Thyroid gland (tissue), 4 donors: ENCODE measurements at regions not wholly inside any gene's neighbourhood (a gene's known extent, or its start where the extent isn't known, plus 50 kb on each side); places are given as distances from the start of the nearest gene placed in this dataset.

ENCODE experiments used
- DNase-seq, 2 donors: peaks; one replicate each; pipeline ENCODE4 v3.0.0-alpha.2; 2019
- H3K27ac ChIP-seq, 3 donors: fragments of 200-600 bp; sonication (generic); 1 replicate in 2 of 3; 2 replicates in 1 of 3; pipeline ENCODE4 v1.5.1; 2016 to 2019; ENCODE audit warnings: mild to moderate bottlenecking in 1 of 3, moderate library complexity in 1 of 3
- H3K27me3 ChIP-seq: fragments of 200-600 bp; sonication (generic); one replicate; pipeline ENCODE4 v1.5.1; 2019
- H3K36me3 ChIP-seq, 2 donors: fragments of 200-600 bp; sonication (generic); one replicate each; pipeline ENCODE4 v1.5.1; 2016 to 2019
- H3K4me1 ChIP-seq, 2 donors: fragments of 200-600 bp; sonication (generic); one replicate each; pipeline ENCODE4 v1.5.1; 2017 to 2019
- H3K4me3 ChIP-seq, 3 donors: fragments of 200-600 bp; sonication (generic); replicated peaks in 1 of 3; 1 replicate in 2 of 3; 2 replicates in 1 of 3; pipeline ENCODE4 v1.5.1; 2016; ENCODE audit warnings: mild to moderate bottlenecking in 1 of 3
- H3K9me3 ChIP-seq: fragments of 200-600 bp; sonication (generic); one replicate; pipeline ENCODE4 v1.5.1; 2017
- POLR2A ChIP-seq, 2 donors: fragments of 450-650 bp; IDR thresholded peaks; one replicate each; pipeline ENCODE4 v1.6.1; 2017; ENCODE audit warnings: antibody characterized with exemption in 2 of 2, mild to moderate bottlenecking in 2 of 2, moderate library complexity in 1 of 2
- WGBS, 2 donors: methylation state at CpG; one replicate each; pipeline ENCODE4 v1.1.5; 2017; 5-methylcytosine and 5-hydroxymethylcytosine counted together
- intact Hi-C: fragments of 100-400 bp; cut with DNase I; formaldehyde crosslinking; loops from one replicate; pipeline ENCODE4 v1.15.1; 2023
- TF ChIP-seq, protein P1 (sequence below), 6 experiments: fragments of 200-600 bp in 3 of 6; fragments of 450-650 bp in 3 of 6; sonication (generic) in 3 of 6; IDR thresholded peaks; one replicate each; pipeline ENCODE4 v1.5.1; 2016 to 2019; ENCODE audit warnings: antibody characterized with exemption in 6 of 6, mild to moderate bottlenecking in 2 of 6, inconsistent platforms in 1 of 6, moderate library complexity in 1 of 6

DNA sequence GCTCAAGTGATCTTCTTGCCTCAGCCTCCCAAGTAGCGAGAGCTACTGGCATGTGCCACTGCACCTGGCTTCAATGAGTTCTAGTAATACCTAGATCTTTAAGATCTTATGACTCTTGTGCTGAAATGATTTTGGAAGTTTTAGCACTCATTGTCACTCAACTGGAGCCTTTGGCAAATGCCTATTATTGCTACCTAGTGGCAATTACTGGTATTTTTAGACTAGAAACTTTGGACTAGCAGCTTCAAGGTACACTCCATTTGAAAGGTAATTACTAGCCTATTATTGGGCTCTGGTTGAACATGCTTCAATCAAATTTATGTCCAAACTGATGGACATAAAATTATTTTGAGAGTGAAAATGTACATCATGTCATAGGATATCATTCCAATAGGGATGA, 80.7 kb upstream of the MUCL1 start:
- intact Hi-C loops = no loop called here
- Histone ChIP-seq H3K27me3 (no peaks in the 10 kb centered on the region), H3K27ac (no peak overlapping the region), H3K36me3 (no peaks in the 10 kb centered on the region), H3K4me1 (no peaks in the 10 kb centered on the region), H3K4me3 (no peak overlapping the region), H3K9me3 (no peaks in the 10 kb centered on the region)
- DNase-seq = peak in 1 of 2 donors; percentile 4
- no peak for TF ChIP-seq POLR2A (IDR thresholded peaks at IDR 0.05)
- TF ChIP-seq, protein P1, sequence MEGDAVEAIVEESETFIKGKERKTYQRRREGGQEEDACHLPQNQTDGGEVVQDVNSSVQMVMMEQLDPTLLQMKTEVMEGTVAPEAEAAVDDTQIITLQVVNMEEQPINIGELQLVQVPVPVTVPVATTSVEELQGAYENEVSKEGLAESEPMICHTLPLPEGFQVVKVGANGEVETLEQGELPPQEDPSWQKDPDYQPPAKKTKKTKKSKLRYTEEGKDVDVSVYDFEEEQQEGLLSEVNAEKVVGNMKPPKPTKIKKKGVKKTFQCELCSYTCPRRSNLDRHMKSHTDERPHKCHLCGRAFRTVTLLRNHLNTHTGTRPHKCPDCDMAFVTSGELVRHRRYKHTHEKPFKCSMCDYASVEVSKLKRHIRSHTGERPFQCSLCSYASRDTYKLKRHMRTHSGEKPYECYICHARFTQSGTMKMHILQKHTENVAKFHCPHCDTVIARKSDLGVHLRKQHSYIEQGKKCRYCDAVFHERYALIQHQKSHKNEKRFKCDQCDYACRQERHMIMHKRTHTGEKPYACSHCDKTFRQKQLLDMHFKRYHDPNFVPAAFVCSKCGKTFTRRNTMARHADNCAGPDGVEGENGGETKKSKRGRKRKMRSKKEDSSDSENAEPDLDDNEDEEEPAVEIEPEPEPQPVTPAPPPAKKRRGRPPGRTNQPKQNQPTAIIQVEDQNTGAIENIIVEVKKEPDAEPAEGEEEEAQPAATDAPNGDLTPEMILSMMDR (IDR thresholded peaks at IDR 0.05) = peak in 2 of 6 experiments; percentile 14 to 22
- 67 to 76% methylated on average over 1 of the region's 1 CpG for WGBS, 2 donors

DNA sequence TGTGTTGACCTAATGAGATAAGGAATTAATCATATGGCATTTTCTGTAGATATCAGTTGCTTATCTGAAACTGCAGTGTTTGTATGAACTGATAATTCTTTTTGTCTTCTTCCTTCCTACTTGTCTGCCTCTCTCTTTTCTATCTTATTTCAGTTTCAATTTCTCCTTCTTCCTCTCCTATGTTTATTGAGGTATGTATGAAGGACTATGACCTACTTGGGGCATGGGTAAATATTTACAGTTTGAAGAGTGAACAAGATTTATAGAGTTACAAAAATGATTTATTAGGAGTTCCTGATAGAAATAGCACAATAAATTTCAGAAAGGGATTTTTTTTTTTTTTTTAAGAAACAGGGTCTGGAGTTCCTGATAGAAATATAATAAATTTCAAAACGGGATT, 88.7 kb upstream of the MUCL1 start:
- H3K27ac ChIP-seq = no peak overlapping the region
- WGBS, 2 donors = 55 to 68% methylated on average over 1 of the region's 1 CpG
- intact Hi-C loops = no loop called here

DNA sequence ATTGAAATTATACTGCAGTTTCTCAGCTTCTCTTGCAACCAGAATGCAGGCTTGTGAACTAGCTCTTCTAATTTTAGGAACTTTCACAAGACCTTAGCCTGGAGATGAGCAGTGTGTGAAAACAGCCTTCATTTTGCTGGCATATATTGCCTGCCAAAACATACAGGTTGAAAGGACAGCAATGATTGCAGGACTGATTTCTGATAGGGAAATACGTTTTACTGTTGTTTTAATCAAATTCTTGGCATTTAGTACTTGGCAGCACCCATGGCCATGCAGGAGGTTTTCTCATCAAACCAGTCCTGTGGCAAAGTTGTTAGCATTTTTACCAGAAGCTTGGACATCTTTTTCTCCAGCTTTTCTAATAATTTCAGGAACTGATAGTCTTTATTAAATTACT, 91.9 kb upstream of the MUCL1 start:
- no peaks in the 10 kb centered on the region for H3K9me3 ChIP-seq
- H3K27me3 ChIP-seq = no peaks in the 10 kb centered on the region
- H3K36me3 ChIP-seq = no peaks in the 10 kb centered on the region
- H3K4me3 ChIP-seq = no peak overlapping the region
- WGBS, 2 donors = 13 to 18% methylated on average over 1 of the region's 1 CpG
- intact Hi-C loops = no loop called here
- H3K4me1 ChIP-seq = no peaks in the 10 kb centered on the region
- no peak overlapping the region for H3K27ac ChIP-seq
- TF ChIP-seq POLR2A (IDR thresholded peaks at IDR 0.05) = no peak
- TF ChIP-seq, protein P1 (IDR thresholded peaks at IDR 0.05) = no peak
- DNase-seq = peak in 1 of 2 donors; percentile 23

More for the DNA sequence above, 88.7 kb upstream of the MUCL1 start:
- no peaks in the 10 kb centered on the region for H3K4me1 ChIP-seq
- H3K27me3 ChIP-seq = no peaks in the 10 kb centered on the region
- no peak for DNase-seq
- H3K4me3 ChIP-seq = no peak overlapping the region
- no peaks in the 10 kb centered on the region for H3K9me3 ChIP-seq
- TF ChIP-seq POLR2A (IDR thresholded peaks at IDR 0.05) = no peak
- TF ChIP-seq, protein P1 (IDR thresholded peaks at IDR 0.05) = no peak
- H3K36me3 ChIP-seq = no peaks in the 10 kb centered on the region

DNA sequence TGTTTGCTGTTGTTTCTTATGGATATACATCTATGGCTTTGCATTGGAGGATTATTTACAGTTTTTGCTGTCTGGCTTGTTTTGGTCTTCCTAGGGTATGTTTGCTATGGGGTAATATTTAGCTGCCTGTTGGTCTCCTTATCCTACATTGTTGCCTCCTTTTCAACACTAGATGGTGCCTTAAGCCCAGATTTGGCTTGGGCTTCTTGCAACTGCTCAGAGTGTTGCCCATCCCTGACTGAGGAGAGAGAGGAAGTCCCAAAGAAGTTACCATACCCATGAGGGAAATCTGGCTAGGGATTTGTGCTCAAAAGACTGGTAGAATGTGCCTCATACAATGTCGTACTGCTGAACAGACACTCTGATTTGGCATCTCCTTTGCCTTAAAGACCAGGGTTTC, 94.6 kb upstream of the MUCL1 start:
- Histone ChIP-seq H3K4me3 (no peak overlapping the region), H3K4me1 (no peaks in the 10 kb centered on the region), H3K36me3 (no peaks in the 10 kb centered on the region), H3K9me3 (no peaks in the 10 kb centered on the region), H3K27ac (no peak overlapping the region), H3K27me3 (no peaks in the 10 kb centered on the region)
- WGBS, 2 donors = 45 to 67% methylated on average over 1 of the region's 1 CpG
- intact Hi-C loops = no loop called here
- peak in 1 of 2 donors; percentile 28 for DNase-seq
- TF ChIP-seq, protein P1 (IDR thresholded peaks at IDR 0.05) = peak in 4 of 6 experiments; percentile 35 to 63 (median 55)
- no peak for TF ChIP-seq POLR2A (IDR thresholded peaks at IDR 0.05)

DNA sequence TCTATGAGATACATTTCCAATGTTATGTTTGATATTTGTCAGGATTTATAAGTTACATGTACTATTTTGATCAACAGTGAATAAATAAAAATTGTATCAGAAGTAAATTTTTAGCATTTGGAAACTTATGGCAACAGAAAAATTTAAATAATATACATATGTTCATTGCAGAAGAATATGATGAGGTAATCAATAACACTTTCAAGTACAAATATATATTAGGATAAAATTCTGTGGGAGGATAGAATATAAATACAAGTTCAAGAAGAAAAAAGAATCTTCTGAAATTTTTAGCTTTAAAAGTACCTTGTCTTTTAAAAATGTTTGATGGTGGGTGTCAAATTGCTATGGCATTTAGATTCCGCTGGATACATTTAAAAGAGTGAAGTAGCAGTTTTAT, 102.8 kb upstream of the MUCL1 start:
- H3K4me1 ChIP-seq = no peaks in the 10 kb centered on the region
- intact Hi-C loops = no loop called here
- H3K27ac ChIP-seq = no peak overlapping the region
- H3K36me3 ChIP-seq = no peaks in the 10 kb centered on the region
- TF ChIP-seq POLR2A (IDR thresholded peaks at IDR 0.05) = no peak
- TF ChIP-seq, protein P1 (IDR thresholded peaks at IDR 0.05) = no peak
- no peak overlapping the region for H3K4me3 ChIP-seq
- no peaks in the 10 kb centered on the region for H3K27me3 ChIP-seq
- no peaks in the 10 kb centered on the region for H3K9me3 ChIP-seq
- DNase-seq = no peak
- WGBS, 2 donors = 93 to 96% methylated on average over 1 of the region's 1 CpG
